ENCODE measurements at regions not wholly inside any gene's neighbourhood (a gene's known extent, or its start where the extent isn't known, plus 50 kb on each side); places are given as distances from the start of the nearest gene placed in this dataset.

DNA sequence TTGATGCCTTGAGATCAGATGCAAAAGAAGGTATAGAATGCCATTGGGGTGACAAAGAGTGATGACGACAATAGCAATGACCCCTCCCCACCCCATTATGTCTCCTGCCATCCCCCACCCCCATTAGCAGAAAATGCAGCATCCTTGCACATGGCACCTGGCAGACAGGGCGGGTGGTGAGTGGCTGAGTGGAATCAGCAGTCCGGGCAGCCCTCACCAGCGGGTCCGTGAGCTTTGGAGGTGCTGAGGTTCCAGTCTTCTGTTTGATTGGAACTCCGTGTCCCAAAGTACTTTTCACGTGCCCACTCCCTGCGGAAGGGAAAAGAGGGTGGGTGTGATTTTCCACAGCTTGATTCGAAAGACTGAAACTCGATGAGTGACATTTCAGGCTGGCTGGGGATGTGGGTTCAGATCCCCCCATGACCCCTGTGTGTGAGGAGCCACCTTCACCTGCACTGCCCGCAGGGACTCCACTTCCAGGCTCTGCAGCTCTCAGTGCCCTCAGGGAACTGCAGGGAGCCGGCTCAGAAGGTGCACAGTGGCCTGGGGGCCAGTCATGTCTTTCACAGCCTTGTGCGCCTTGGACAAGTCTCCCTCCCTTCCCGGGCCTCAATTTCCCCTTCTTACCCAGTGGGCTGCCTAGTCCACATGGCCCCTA lies 130.9 kb downstream of the GLI2 start:
- Histone ChIP-seq H4K20me1 (ENCODE audit: insufficient read depth, low read length, poor library complexity, severe bottlenecking) (no peaks in the 10 kb centered on the region), H3K36me3 (ENCODE audit: insufficient read depth, low read length) (no peaks in the 10 kb centered on the region), H3K4me1 (ENCODE audit: insufficient read depth, low read length, poor library complexity, severe bottlenecking) (no peaks in the 10 kb centered on the region), H2AFZ (ENCODE audit: low read length) (no peak overlapping the region), H3F3A (ENCODE audit: low read depth) (no peaks in the 10 kb centered on the region), H3K4me3 (ENCODE audit: low read length, poor library complexity, severe bottlenecking) (no peak overlapping the region), H3K9ac (ENCODE audit: low read depth, low read length, poor library complexity, severe bottlenecking) (no peak overlapping the region), H3K9me2 (replicated peaks; ENCODE audit: low read depth, low read length) (no peaks in the 10 kb centered on the region), H3K9me3 (ENCODE audit: insufficient read depth, low read depth, low read length) (no peaks in the 10 kb centered on the region), H3K27me3 (ENCODE audit: insufficient read depth, low read length, poor library complexity, severe bottlenecking) (no peaks in the 10 kb centered on the region), H3K79me2 (ENCODE audit: insufficient read depth, low read length) (no peaks in the 10 kb centered on the region), H3K4me2 (ENCODE audit: low read depth, low read length, poor library complexity, severe bottlenecking) (no peak overlapping the region)
- TF ChIP-seq, protein P1, sequence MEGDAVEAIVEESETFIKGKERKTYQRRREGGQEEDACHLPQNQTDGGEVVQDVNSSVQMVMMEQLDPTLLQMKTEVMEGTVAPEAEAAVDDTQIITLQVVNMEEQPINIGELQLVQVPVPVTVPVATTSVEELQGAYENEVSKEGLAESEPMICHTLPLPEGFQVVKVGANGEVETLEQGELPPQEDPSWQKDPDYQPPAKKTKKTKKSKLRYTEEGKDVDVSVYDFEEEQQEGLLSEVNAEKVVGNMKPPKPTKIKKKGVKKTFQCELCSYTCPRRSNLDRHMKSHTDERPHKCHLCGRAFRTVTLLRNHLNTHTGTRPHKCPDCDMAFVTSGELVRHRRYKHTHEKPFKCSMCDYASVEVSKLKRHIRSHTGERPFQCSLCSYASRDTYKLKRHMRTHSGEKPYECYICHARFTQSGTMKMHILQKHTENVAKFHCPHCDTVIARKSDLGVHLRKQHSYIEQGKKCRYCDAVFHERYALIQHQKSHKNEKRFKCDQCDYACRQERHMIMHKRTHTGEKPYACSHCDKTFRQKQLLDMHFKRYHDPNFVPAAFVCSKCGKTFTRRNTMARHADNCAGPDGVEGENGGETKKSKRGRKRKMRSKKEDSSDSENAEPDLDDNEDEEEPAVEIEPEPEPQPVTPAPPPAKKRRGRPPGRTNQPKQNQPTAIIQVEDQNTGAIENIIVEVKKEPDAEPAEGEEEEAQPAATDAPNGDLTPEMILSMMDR (conservative IDR thresholded peaks at IDR 0.05; ENCODE audit: low read length), result no peak
- no peak for TF ChIP-seq EZH2phosphoT487 (IDR thresholded peaks at IDR 0.05; ENCODE audit: borderline replicate concordance)

DNA sequence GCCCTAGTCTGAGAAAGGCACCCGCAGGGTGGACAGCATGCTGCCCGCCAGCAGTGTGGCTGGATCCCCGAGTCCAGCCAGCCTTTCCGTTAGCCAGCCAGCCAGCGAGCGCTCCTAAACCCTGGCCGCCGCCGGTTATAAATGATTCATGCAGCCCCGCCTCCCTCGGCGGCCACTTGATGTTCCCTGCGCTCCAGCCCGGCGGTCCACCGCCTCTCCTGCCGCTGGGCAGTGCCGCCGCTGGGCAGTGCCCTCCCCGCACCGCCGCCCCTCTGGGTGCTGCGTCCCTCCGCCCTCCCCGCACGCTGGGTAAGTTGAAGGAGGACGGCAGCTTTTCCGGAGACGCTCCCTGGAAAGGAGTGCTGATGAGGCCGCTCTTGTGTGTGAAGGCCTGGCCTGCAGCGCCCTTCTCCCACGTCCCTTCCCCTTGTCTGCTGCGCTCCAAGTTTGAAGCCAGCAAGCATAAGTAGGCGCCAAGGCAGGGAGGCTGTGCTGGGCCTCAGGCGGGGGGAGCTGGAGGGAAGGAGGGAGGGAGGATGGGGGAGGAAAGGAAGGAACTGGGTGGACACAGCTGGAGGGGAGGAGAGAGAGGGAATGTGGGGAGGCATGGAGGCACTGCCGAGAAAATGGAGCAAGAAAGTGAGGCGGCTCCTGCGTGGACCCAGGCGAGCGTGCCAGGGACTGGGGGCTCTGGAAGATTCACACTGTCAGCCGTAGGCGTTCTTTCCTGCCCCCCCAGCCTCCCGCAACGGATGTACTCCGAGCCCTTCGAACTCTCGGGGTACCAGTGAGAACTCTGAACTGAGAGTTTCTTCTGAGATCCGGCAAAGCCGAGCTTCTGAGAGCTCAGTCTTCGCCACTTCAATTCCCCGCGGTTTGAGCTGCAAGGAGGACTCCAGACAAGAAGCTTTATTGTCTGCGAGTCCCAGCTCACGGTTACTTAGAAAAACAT lies 131.9 kb downstream of the GLI2 start:
- H3K9me2 ChIP-seq (replicated peaks; ENCODE audit: low read depth, low read length), result no peaks in the 10 kb centered on the region
- H3K36me3 ChIP-seq (ENCODE audit: insufficient read depth, low read length), result no peaks in the 10 kb centered on the region
- no peaks in the 10 kb centered on the region for H3F3A ChIP-seq (ENCODE audit: low read depth)
- H3K79me2 ChIP-seq (ENCODE audit: insufficient read depth, low read length), result no peaks in the 10 kb centered on the region
- no peak overlapping the region for H3K4me3 ChIP-seq (ENCODE audit: low read length, poor library complexity, severe bottlenecking)
- H3K9ac ChIP-seq (ENCODE audit: low read depth, low read length, poor library complexity, severe bottlenecking), result no peak overlapping the region
- H3K9me3 ChIP-seq (ENCODE audit: insufficient read depth, low read depth, low read length), result no peaks in the 10 kb centered on the region
- no peaks in the 10 kb centered on the region for H3K27me3 ChIP-seq (ENCODE audit: insufficient read depth, low read length, poor library complexity, severe bottlenecking)
- no peak overlapping the region for H3K4me2 ChIP-seq (ENCODE audit: low read depth, low read length, poor library complexity, severe bottlenecking)
- no peak overlapping the region for H2AFZ ChIP-seq (ENCODE audit: low read length)
- H3K4me1 ChIP-seq (ENCODE audit: insufficient read depth, low read length, poor library complexity, severe bottlenecking), result no peaks in the 10 kb centered on the region
- TF ChIP-seq EZH2phosphoT487 (IDR thresholded peaks at IDR 0.05; ENCODE audit: borderline replicate concordance), result no peak
- TF ChIP-seq, protein P1 (conservative IDR thresholded peaks at IDR 0.05; ENCODE audit: low read length), result no peak
- H4K20me1 ChIP-seq (ENCODE audit: insufficient read depth, low read length, poor library complexity, severe bottlenecking), result no peaks in the 10 kb centered on the region

DNA sequence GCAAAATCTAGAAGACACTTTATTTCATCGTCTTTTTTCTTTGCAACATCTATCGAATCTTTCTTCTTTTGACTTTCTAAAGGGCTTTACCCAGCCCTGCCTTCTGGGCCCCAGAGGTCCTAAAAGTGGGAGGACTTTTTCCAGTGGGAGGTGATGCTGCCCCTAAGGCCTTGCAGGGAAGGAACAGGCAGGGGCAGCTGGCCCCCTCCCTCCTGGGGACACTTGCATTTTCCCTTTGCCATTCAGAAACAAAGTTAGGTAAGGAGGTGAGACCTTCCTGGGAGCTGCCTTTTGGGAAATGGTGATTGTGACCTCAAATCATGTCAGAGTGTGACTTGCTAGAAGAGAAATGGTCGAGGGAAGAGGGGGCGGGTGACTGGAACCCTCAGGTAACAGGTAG lies 132.7 kb downstream of the GLI2 start:
- no peaks in the 10 kb centered on the region for H3K4me1 ChIP-seq (ENCODE audit: insufficient read depth, low read length, poor library complexity, severe bottlenecking)
- H4K20me1 ChIP-seq (ENCODE audit: insufficient read depth, low read length, poor library complexity, severe bottlenecking), result no peaks in the 10 kb centered on the region
- H3K9me3 ChIP-seq (ENCODE audit: insufficient read depth, low read depth, low read length), result no peaks in the 10 kb centered on the region
- no peaks in the 10 kb centered on the region for H3K27me3 ChIP-seq (ENCODE audit: insufficient read depth, low read length, poor library complexity, severe bottlenecking)
- no peak overlapping the region for H3K9ac ChIP-seq (ENCODE audit: low read depth, low read length, poor library complexity, severe bottlenecking)
- H3K9me2 ChIP-seq (replicated peaks; ENCODE audit: low read depth, low read length), result no peaks in the 10 kb centered on the region
- no peaks in the 10 kb centered on the region for H3K36me3 ChIP-seq (ENCODE audit: insufficient read depth, low read length)
- TF ChIP-seq, protein P1 (conservative IDR thresholded peaks at IDR 0.05; ENCODE audit: low read length), result no peak
- TF ChIP-seq EZH2phosphoT487 (IDR thresholded peaks at IDR 0.05; ENCODE audit: borderline replicate concordance), result no peak
- H3F3A ChIP-seq (ENCODE audit: low read depth), result no peaks in the 10 kb centered on the region
- no peaks in the 10 kb centered on the region for H3K79me2 ChIP-seq (ENCODE audit: insufficient read depth, low read length)
- no peak overlapping the region for H2AFZ ChIP-seq (ENCODE audit: low read length)
- no peak overlapping the region for H3K4me2 ChIP-seq (ENCODE audit: low read depth, low read length, poor library complexity, severe bottlenecking)
- no peak overlapping the region for H3K4me3 ChIP-seq (ENCODE audit: low read length, poor library complexity, severe bottlenecking)
